HFF-Myc (cell line): ENCODE measurements at regions not wholly inside any gene's neighbourhood (a gene's known extent, or its start where the extent isn't known, plus 50 kb on each side); places are given as distances from the start of the nearest gene placed in this dataset.

Experiments used
- DNase-seq: peaks from one replicate; pipeline ENCODE4 v3.0.0-alpha.2; 2011; ENCODE audit warnings: low read depth; ENCODE audit errors: extremely low read depth
- H3K4me3 ChIP-seq: replicated peaks from 2 replicates; pipeline ENCODE4 v1.5.1; 2011; ENCODE audit warnings: low read depth, mild to moderate bottlenecking, control low read depth, low read length
- CTCF ChIP-seq: IDR thresholded peaks from 2 replicates; pipeline ENCODE4 v1.5.1; 2012; ENCODE audit warnings: mild to moderate bottlenecking, low read depth, low read length, control low read depth; ENCODE audit errors: missing control alignments

GRCh38 chr10:121127151-121127906 lies 276.2 kb downstream of the WDR11 start:
- no peak for DNase-seq
- TF ChIP-seq CTCF: no peak
- H3K4me3 ChIP-seq: no peak overlapping the region

GRCh38 chr10:121128164-121128563 lies 277.0 kb downstream of the WDR11 start:
- DNase-seq: no peak
- TF ChIP-seq CTCF: no peak

GRCh38 chr10:121129266-121129665 lies 278.1 kb downstream of the WDR11 start:
- H3K4me3 ChIP-seq: no peak overlapping the region
- TF ChIP-seq CTCF: no peak
- DNase-seq: no peak

More at GRCh38 chr10:121128164-121128563, 277.0 kb downstream of the WDR11 start:
- no peak overlapping the region for H3K4me3 ChIP-seq

GRCh38 chr10:121130382-121130781 lies 279.2 kb downstream of the WDR11 start:
- no peak for TF ChIP-seq CTCF
- DNase-seq: no peak
- no peak overlapping the region for H3K4me3 ChIP-seq

- no peak for DNase-seq
- TF ChIP-seq CTCF: no peak
- H3K4me3 ChIP-seq: no peak overlapping the region
Measured at GRCh38 chr10:121131014-121131413, 279.9 kb downstream of the WDR11 start.

- no peak for TF ChIP-seq CTCF
Measured at GRCh38 chr10:121131426-121132265, 280.5 kb downstream of the WDR11 start.

More at GRCh38 chr10:121131426-121132265, 280.5 kb downstream of the WDR11 start:
- DNase-seq: no peak
- no peak overlapping the region for H3K4me3 ChIP-seq
